ENCODE measurements at regions not wholly inside any gene's neighbourhood (a gene's known extent, or its start where the extent isn't known, plus 50 kb on each side); places are given as distances from the start of the nearest gene placed in this dataset.
"Not testable (repeated sequence)": the region's sequence is repeated elsewhere in the genome, so short reads cannot be mapped to it uniquely, and the experiment has no call there.

DNA sequence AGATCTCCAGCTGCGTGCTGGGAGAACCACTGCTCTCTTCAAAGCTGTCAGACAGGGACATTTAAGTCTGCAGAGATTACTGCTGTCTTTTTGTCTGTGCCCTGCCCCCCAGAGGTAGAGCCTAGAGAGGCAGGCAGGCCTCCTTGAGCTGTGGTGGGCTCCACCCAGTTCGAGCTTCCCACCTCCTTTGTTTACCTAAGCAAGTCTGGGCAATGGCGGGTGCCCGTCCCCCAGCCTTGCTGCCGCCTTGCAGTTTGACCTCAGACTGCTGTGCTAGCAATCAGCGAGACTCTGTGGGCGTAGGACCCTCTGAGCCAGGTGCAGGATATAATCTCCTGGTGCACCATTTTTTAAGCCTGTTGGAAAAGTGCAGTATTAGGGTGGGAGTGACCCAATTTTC is 128.6 kb downstream of the ACTR3 start:
- DNase-seq, result not testable (repeated sequence)

DNA sequence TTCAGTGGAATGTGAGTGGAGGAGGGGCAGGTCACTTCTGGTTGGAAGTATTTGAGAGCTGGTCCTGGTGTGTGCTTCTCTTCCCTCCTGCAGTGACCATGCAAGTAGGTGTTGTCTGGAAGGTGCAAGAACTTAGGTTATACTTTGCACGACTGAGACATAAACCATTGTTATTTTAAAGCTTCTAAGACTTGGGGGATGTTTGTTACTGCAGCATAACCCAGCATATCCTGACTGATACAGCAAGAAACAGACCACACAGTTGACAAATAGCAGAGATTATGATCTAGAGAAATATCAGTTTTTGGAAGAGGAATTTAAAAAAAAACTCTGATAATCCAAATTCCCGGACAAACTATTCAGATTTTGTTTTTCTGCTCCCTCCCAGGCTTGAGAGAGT is 130.8 kb downstream of the ACTR3 start:
- DNase-seq, result no peak

DNA sequence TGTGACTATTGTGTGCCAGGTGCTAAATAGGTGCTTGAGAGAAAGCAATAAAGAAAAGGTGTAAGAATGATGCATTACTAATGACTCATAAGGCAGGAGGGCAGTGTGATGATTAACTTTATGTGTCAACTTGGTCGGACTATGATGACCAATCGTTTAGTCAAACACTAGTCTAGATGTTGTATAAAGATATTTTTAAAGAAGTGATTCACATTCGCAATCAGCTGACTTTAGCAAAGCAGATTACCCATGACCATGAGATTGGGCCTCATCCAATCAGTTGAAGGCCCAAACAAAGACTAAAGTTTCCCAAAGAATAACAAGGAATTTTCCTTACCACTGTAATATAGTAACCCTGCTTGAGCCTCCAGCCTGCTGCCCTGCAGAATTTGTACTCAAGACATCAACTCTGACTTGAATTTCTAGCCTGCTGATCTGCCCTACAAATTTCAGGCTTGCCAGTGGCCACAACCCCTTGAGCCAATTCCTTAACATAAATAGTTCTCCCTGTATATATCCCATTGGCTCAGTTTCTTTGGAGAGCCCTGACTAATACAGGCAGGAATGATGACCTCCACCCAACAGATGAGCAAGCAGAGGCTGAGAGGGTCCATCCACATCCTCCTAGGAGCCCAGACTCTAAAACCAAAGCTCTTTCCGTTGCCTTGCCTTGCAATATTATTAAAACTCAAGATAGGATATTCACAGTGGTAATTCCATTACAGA is 132.6 kb downstream of the ACTR3 start:
- DNase-seq, result no peak

- DNase-seq, result no peak
Observed at GRCh38 chr2:114024326-114024725, 134.4 kb downstream of the ACTR3 start.

GRCh38 chr2:114025030-114025429 is 135.1 kb downstream of the ACTR3 start:
- DNase-seq, result no peak

DNA sequence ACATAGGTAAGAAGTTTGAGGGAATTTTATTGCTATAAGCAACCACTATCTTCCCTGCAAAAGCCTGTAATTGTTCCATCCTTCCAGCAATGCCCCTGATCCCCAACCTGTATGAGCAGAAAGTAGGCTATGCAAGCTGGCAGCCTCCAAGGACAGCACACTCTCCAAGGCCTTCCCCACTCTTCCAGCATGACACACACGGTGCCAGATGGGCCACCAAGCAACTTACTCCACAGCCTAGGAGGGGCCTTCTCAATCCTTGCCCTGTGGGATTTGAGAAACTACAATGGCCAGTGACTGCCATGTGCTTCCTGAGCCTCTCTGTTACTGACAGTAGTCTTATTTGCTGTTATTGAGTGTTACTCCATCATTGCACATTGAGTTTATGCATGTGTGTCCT is 137.5 kb downstream of the ACTR3 start:
- DNase-seq, result no peak

DNA sequence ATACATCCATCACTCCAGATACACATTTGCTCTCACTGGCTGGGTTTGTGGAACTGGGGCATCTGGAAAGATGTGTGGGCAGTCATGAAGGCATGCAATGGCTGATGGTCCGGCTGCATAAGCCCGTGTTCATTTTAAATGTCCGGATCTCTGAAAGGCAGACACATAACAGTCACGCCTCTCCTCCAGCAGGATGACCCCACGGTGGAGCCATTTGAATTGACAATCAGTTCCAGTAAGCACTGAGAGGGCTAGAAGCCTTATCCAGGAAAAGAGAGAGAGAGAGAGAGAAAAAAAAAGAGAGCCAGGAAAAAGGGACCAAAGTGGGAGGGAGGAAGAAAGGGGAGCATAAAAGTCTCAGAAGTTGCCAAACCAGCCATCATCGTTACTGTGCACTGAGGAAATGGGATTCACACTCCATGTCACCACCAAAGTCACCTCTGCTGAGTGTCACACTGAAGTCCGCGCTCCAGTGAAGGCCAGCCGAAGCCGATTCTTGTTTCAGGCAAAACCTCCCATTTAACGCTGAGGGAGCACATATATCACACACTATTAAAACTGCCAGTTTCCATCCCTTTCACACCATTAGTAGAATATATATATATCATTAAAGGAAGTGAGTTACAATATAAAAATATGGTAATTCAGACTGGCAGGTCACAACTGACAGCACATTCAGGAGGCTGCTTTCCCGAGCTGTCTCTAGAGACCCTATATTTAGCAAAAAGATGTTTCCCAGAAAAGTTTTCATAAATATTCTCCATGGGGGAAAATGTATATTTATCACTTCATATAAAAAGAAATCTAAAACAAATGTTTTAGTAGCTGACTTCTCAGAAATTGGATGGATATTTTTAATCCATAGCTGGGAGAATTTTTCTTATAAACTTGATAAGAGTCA is 142.0 kb downstream of the ACTR3 start:
- DNase-seq, result no peak

DNA sequence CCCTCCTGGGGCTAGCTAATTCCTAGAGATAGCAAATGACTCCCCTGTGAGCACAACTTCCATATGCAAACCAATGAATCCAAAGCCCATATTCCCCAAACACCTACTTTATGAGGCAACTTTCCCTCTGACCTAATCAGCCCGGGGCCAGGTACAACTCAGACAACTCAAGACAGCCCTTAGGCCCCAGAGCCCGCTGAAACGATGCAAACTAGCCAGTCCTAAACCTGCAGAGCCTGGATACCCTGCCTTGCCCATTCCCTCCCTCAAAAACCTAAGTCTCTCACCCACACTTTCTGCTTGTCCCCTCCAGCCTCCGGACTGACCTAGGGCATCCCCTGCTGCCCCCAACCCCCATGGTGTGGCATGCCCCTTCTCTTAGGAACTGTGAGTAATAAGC is 142.8 kb downstream of the ACTR3 start:
- DNase-seq, result no peak

DNA sequence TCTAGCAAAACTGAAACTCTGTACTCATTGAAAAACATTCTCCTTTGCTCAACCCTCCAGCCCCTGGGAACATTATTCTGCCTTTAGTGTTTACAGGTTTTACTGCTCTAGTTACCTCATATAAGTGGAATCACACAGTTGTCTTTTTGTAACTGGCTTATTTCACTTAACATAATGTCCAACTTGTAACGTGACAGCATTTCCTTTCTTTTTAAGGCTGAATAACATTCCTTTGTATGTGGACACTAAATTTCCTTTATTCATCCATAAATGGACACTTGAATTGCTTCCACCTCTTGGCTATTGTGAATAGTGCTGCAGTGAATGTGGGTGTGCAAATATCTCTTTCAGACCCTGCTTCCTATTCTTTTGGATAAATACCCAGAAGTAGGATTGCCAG is 144.9 kb downstream of the ACTR3 start:
- no peak for DNase-seq

- DNase-seq, result no peak
Observed at GRCh38 chr2:114038710-114039109, 148.8 kb downstream of the ACTR3 start.

DNA sequence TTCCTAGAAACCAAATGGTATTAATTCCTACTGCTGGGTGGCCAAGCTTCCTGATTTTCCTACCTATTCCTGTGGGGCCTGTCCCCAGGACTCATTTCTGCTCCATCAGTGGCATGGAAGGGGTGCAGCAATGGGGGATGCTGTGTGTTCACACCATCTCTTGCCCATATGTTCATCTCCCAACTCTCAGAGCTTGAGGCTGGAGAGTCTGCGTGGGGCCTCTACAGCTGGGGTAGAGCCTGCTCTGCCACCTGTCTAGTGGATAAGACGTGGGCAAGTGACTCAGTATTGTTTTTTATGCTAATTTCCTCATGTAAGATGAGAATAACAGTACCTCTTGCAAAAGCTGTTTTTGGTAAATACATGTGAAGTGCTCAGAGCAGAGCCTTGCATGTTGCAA is 149.8 kb downstream of the ACTR3 start:
- no peak for DNase-seq

DNA sequence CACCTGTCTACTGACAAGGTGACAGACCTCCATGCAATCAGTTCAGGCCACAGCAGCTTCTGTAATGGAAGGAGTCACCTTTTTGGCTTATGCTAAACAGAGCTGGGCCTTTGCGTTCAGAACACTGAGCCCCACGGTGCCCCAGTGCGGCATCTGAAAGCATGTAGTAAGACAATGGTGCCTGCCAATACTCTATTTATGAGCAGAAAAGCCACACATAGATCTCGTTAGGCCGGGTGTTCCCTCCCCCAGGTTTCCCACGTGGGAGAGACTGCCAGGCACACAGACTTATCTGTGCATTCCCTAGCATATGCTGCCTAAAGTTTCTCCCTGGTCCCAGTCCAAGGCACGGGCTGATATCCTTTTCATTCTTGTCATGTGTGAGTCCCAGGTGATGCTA is 150.9 kb downstream of the ACTR3 start:
- no peak for DNase-seq

DNA sequence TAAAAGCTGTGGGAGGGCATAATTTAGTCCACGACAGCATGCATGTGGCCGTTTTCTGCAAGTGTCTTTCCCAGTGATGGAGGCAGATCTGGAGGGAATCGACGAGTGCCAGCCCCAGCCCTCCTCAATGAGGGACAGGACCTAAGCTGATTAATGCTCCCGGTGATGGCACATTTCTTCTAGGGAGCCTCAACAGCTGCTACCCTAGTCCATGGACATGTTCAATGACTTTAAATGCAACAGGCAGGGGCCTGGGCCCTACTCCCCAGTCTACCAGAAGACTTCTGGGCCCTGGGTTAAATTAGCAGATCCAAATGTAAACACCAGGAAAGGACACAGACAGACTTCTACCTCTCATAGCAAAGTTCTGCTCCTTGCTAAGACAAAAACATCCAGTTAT is 155.1 kb downstream of the ACTR3 start:
- no peak for DNase-seq

- DNase-seq, result no peak
Observed at GRCh38 chr2:114046373-114046772, 156.5 kb downstream of the ACTR3 start.

DNA sequence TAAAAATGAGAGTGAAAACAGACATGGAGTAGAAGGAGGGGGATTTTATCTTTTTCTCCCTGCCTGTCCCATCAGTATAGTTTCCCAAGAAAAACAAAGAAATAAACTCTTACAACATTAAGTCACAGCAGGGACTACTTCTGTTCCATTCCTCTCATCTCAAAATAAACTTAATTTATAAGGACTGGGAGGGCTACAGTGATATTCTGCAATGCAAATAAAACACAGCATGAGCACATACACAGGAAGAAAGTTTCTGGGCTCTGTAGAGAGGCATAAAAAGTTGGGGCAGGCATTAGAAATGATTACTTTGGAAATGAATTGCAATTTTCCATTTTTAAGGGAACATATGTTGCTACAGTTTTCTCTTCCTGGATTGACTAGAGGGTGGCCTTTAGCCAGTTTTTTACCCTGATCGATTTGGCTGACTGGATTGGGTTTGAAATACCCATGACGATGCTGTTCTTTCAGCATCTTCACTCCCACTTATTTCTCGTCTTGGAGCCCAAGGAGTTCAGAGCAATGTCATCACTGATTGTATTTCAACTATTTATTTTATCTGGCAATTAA is 157.1 kb downstream of the ACTR3 start:
- DNase-seq, result no peak

DNA sequence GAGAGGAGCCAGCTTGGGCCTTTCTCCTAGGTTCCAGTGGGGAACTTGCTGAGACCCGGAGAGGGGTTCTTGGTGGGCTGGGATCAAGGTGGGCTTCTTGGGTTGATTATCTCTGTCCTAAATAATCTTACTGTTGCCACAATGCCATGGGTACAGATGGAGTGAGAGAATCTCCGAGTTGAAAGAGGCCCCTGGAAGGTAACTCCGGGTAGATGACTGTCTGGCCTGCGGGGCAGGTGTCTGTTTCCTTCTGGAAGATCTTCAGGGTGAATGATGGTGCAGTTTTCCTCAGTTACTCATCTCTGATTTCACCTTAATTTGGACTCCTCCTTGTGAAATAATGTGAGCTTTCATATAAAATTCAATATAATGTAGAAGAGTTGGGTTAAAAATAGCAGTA is 159.4 kb downstream of the ACTR3 start:
- no peak for DNase-seq

GRCh38 chr2:114049826-114050225 is 159.9 kb downstream of the ACTR3 start:
- no peak for DNase-seq

GRCh38 chr2:114056294-114057143 is 166.6 kb downstream of the ACTR3 start:
- no peak for DNase-seq

GRCh38 chr2:114057638-114058037 is 167.7 kb downstream of the ACTR3 start:
- no peak for DNase-seq

DNA sequence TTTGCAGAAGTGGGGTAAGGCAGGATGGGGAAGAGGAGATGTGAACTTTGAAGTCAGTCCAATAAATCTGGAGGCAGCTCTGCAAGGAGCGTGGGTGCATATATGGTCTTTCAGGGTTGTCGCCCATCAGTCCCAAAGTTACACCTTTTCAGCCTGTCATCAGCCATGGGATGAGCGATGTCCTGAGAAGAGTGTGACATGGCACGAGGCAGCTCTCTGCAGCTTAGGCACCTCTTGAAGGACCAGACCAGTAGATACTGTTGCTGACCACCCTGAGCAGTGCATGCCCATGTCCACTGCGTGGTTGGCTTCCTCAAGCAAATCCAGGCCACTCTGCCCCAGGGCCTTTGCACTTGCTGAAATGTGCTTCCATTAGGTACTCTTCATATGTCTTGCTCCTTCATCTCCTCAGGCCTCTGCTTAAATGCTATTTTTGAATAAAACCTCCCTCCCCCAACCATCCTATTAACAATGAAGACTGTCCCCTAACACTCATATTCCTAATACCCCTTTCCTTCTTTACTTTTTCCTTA is 171.7 kb downstream of the ACTR3 start:
- no peak for DNase-seq

- no peak for DNase-seq
Observed at GRCh38 chr2:114063346-114063745, 173.5 kb downstream of the ACTR3 start.

DNA sequence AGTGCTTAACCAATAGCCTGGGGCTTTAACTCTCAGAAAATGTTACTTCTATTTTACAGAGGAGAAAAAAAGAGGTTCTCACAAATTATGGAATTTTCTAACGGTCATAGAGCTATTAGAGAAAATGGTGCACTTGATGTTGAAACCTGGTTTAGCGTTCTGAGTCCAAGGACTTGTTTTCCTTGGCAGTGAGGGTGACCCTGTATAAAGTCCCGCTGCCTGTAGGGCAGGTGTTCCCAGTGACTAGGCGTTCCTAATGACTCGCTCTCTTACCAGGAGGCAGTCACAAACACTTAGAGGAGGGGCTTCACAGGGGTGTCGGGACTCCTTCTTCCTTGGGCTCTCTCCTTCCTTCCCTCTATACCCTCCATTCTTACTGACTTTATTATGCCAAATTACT is 175.8 kb downstream of the ACTR3 start:
- DNase-seq, result no peak
